Transverse colon (tissue), 3 donors: ENCODE measurements at regions not wholly inside any gene's neighbourhood (a gene's known extent, or its start where the extent isn't known, plus 50 kb on each side); places are given as distances from the start of the nearest gene placed in this dataset.

ENCODE experiments used
- CTCF ChIP-seq, 5 experiments: fragments of 200-600 bp in 3 of 5; fragments of 450-650 bp in 2 of 5; sonication (generic) in 3 of 5; IDR thresholded peaks; 1 replicate in 2 of 5; 2 replicates in 3 of 5; pipeline ENCODE4 v1.5.1; 2016 to 2017; ENCODE audit warnings: antibody characterized with exemption in 5 of 5, inconsistent platforms in 3 of 5, mild to moderate bottlenecking in 2 of 5, moderate library complexity in 1 of 5
- EP300 ChIP-seq: sonication (generic); formaldehyde crosslinking; IDR thresholded peaks from one replicate; pipeline ENCODE4 v1.6.1; 2017; ENCODE audit warnings: antibody characterized with exemption, low read depth

GRCh38 chr10:44682507-44682906 lies 228.6 kb upstream of the TMEM72 start:
- TF ChIP-seq CTCF (IDR thresholded peaks at IDR 0.05) = no peak
- TF ChIP-seq EP300 = no peak
